GM12891 (cell line): ENCODE measurements at regions not wholly inside any gene's neighbourhood (a gene's known extent, or its start where the extent isn't known, plus 50 kb on each side); places are given as distances from the start of the nearest gene placed in this dataset.

Experiments used
- DNase-seq: peaks from one replicate; pipeline ENCODE4 v3.0.0; 2011; ENCODE audit warnings: low spot score; ENCODE audit not compliant: insufficient read length
- FAIRE-seq: peaks from 2 replicates; lab custom pipeline; 2011; peaks lifted over from hg19 to GRCh38; lab: Jason Lieb, UNC
- PAX5 ChIP-seq: IDR thresholded peaks from 2 replicates; pipeline ENCODE4 v1.6.1; 2011; ENCODE audit warnings: low read length, moderate library complexity, mild to moderate bottlenecking; ENCODE audit not compliant: insufficient read depth, severe bottlenecking
- POLR2A ChIP-seq: IDR thresholded peaks from 2 replicates; pipeline ENCODE4 v1.6.1; 2011; ENCODE audit warnings: low read depth, low read length, control low read depth
- POLR2AphosphoS5 ChIP-seq: IDR thresholded peaks from 2 replicates; pipeline ENCODE4 v1.6.1; 2011; ENCODE audit warnings: low read depth, low read length, control low read depth
- POU2F2 ChIP-seq: IDR thresholded peaks from 2 replicates; pipeline ENCODE4 v1.6.1; 2011; ENCODE audit warnings: low read depth, mild to moderate bottlenecking, control low read depth, low read length, moderate library complexity
- SPI1 ChIP-seq: IDR thresholded peaks from 2 replicates; pipeline ENCODE4 v1.6.1; 2011; ENCODE audit warnings: low read depth, low read length, control low read depth
- TAF1 ChIP-seq: IDR thresholded peaks from 2 replicates; pipeline ENCODE4 v1.6.1; 2011; ENCODE audit warnings: low read depth, low read length, control low read depth

DNA sequence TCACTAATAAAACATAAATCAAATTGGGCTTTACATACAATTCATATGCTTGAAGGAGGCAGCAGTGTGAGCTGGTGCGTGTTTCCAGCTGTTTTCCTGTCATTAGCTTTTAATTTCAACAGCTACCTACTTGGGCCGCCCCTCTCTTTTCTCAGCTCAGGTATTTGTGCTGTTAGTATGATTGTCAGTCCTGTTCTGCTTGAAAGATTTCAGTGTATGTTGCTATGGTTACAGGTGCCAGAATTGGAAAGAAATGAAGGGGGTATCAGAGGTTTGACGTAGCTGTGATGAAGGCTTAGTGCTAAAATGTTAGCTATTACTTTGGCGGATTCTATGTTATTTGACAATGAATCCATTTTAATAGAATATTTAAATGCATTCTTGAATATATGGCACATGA lies 440.3 kb downstream of the ZIC3 start:
- no peak for DNase-seq
- FAIRE-seq: no peak
- TF ChIP-seq POLR2AphosphoS5: no peak
- no peak for TF ChIP-seq TAF1

DNA sequence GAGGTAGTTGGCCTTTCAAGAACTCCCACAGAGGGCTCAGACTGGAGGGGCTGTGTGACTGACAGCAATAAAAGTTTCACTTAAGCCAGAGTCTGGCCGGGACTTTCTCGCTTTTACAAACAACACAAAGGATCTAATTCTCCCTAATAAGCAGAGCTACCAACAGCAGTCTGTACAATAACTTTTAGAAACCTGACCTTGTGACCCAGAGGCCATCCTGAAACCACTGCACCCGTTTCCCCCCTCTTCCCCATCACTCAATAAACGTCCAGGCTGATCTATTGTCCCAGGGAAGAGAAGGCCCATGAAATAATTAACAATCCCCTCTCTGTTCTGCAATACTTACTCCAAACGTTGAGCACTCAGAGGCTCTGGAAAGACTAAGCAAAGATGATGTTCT lies 442.4 kb downstream of the ZIC3 start:
- no peak for FAIRE-seq
- no peak for TF ChIP-seq SPI1
- TF ChIP-seq PAX5: no peak
- TF ChIP-seq POLR2A: no peak
- no peak for TF ChIP-seq POLR2AphosphoS5
- TF ChIP-seq POU2F2: no peak
- no peak for TF ChIP-seq TAF1
- no peak for DNase-seq

GRCh38 chrX:138011468-138011867 lies 445.5 kb downstream of the ZIC3 start:
- FAIRE-seq (no peak), DNase-seq (no peak)
- TF ChIP-seq POLR2AphosphoS5: no peak
- TF ChIP-seq SPI1: no peak
- TF ChIP-seq POLR2A: no peak
- no peak for TF ChIP-seq POU2F2
- no peak for TF ChIP-seq TAF1
- no peak for TF ChIP-seq PAX5

DNA sequence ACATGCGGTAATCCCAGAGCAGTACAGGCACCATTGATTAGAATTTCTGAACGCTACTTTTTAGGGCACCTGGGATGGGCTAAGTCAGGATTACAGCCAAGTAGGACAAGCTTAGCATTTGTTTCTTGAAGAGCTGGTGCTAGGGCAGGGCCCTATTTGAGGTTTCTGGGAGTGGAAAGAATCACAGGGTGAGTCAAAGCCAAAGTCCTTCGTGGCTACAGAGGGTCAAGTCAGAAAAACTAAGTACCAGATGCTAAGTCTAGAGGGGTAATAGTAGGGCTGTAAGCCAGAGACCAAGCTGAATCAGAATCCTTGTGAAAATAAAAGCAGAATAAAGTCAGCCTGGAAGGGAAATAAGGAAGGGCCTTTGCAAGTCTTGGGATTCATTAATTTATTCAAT lies 448.6 kb downstream of the ZIC3 start:
- DNase-seq (no peak), FAIRE-seq (no peak)
- TF ChIP-seq POLR2A: no peak
- no peak for TF ChIP-seq SPI1
- TF ChIP-seq PAX5: no peak
- TF ChIP-seq POLR2AphosphoS5: no peak
- no peak for TF ChIP-seq TAF1
- no peak for TF ChIP-seq POU2F2

DNA sequence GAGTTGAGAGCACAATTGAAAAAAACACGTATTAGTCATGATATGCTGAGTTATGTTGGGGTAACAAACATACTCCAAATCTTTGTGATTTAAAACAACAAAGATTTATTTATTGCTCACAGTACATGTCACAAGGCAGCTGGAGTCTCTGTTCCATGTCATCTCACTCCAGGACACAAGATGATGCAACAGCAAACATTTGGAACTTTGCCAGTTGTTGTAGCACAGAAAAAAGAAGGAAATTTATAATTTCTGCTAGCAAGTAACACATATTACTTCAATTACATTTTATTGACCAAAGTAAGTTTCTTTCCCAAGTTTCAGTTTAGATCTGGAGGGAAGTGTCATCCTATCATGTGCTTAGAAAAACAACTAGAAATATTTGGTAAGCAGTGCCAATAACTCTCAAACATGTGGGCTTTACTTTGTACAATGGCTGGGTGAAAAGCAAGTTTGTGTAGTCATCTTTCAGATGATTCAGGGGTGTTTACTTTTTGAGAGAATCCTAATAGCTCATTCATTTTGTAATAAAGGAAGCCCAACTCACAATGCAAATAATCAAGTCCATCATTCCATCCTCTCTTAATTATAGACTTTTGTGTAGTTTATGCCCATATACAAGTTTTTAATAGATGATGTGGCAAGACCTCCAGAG lies 452.3 kb downstream of the ZIC3 start:
- TF ChIP-seq TAF1 (no peak), POLR2AphosphoS5 (no peak), POLR2A (no peak), SPI1 (no peak), PAX5 (no peak), POU2F2 (no peak)
- DNase-seq (no peak), FAIRE-seq (no peak)

DNA sequence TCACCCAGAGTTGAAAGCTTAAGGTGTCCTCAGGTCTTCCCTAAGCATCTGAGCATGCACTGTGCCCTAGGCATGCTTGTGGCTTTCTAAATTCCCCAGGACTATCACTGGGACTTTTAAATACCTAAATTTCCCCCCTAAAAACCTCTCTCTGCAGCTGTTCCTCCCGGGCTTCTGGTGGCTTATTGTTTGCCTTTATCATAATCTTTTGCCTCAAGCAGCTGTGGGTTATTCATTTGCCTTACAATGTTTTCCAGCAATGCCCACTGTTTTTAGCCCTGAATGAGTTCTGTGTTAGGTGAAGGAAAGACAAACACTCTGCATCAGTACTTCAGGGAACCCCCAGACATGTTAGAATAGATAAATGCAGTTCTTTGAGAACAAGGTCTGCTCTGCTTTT lies 455.0 kb downstream of the ZIC3 start:
- DNase-seq (no peak), FAIRE-seq (no peak)
- TF ChIP-seq POLR2AphosphoS5: no peak
- TF ChIP-seq TAF1: no peak
- no peak for TF ChIP-seq POLR2A
- no peak for TF ChIP-seq SPI1
- no peak for TF ChIP-seq POU2F2
- TF ChIP-seq PAX5: no peak

GRCh38 chrX:138026211-138026610 lies 460.3 kb downstream of the ZIC3 start:
- DNase-seq (no peak), FAIRE-seq (peak; percentile 82)
- no peak for TF ChIP-seq SPI1
- no peak for TF ChIP-seq POLR2AphosphoS5
- no peak for TF ChIP-seq POU2F2
- no peak for TF ChIP-seq POLR2A
- TF ChIP-seq TAF1: no peak
- TF ChIP-seq PAX5: no peak

GRCh38 chrX:138031715-138032114 lies 465.8 kb downstream of the ZIC3 start:
- FAIRE-seq: no peak
- no peak for DNase-seq
- no peak for TF ChIP-seq PAX5
- TF ChIP-seq TAF1: no peak
- no peak for TF ChIP-seq SPI1
- no peak for TF ChIP-seq POLR2A
- no peak for TF ChIP-seq POU2F2
- no peak for TF ChIP-seq POLR2AphosphoS5

GRCh38 chrX:138034136-138034535 lies 468.2 kb downstream of the ZIC3 start:
- TF ChIP-seq POLR2AphosphoS5 (no peak), POLR2A (no peak), PAX5 (no peak), POU2F2 (no peak), TAF1 (no peak), SPI1 (no peak)
- no peak for DNase-seq
- FAIRE-seq: no peak

DNA sequence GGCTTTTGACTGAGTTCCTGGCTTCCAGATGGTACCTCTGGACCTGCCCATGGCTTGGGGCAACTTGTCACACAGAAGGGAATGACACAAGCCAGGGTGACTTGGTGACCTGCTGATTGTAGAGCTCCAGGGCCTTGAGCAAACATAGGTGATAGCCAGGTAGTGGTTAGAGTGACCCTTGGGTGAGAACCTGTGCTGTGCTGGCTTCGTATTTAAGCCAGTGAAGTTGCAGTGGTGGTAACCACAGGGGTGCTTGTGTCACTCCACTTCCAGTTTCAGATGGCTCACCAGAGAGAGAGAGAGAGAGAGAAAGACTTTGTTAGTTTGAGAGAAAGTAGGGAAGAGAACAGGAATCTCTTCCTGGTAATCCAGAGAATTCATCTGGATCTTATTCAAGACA lies 471.6 kb downstream of the ZIC3 start:
- no peak for FAIRE-seq
- no peak for TF ChIP-seq SPI1
- TF ChIP-seq POU2F2: no peak
- no peak for TF ChIP-seq PAX5
- no peak for TF ChIP-seq TAF1
- no peak for TF ChIP-seq POLR2AphosphoS5
- no peak for TF ChIP-seq POLR2A
- DNase-seq: no peak

DNA sequence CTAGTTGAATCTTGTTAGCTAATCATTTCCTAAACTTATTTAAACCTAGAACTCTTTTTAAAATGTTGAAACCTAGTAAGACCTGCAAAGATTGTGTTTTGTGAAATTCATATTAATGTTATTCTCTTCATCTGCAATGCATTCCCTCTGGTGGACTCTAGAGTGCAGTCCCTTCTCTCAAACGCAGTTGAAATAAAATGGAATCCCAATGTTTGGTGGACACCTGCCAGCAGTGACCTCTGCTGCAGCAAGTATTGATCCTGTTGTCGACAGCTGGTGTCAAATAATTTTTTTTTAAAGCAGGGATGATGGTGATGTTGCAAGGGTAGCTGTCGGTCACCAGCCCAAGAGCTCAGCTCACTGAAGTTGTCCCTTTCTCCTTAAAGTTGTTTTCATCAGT lies 492.0 kb downstream of the ZIC3 start:
- FAIRE-seq (no peak), DNase-seq (no peak)
- TF ChIP-seq SPI1 (no peak), TAF1 (no peak), POLR2A (no peak), PAX5 (no peak), POLR2AphosphoS5 (no peak), POU2F2 (no peak)
